Naive thymus-derived CD4-positive, alpha-beta T cell (primary cell): ENCODE measurements at regions not wholly inside any gene's neighbourhood (a gene's known extent, or its start where the extent isn't known, plus 50 kb on each side); places are given as distances from the start of the nearest gene placed in this dataset.

Experiments used
- ATAC-seq: fragments of 150-1000 bp; cut with Tn5 transposase; 2 replicates; pipeline ENCODE4 v1.10.0; 2021; ENCODE audit warnings: mild to moderate bottlenecking, moderate library complexity
- CTCF ChIA-PET: fragments of 350-600 bp; sonication (Branson Sonifier 250); formaldehyde crosslinking; loops from one replicate; lab custom pipeline; 2021; ENCODE audit warnings: antibody characterized with exemption; lab: Charles Lee
- POLR2A ChIA-PET: fragments of 350-600 bp; sonication (Branson Sonifier 250); formaldehyde crosslinking; loops from one replicate; lab custom pipeline; 2021; ENCODE audit warnings: antibody characterized with exemption, inconsistent platforms; lab: Charles Lee
- DNase-seq, 9 donors: peaks; one replicate each; pipeline versions ENCODE4 v3.0.0 to v3.0.0-alpha.2; 2020 to 2022; ENCODE audit warnings: mixed read lengths in 1 of 9
- H3K27ac ChIP-seq: one replicate; pipeline ENCODE4 v1.7.0; 2013; ENCODE audit warnings: mild to moderate bottlenecking, low read depth, low read length, moderate library complexity
- H3K27me3 ChIP-seq, 2 donors: one replicate each; pipeline ENCODE4 v1.7.0; 2013; ENCODE audit warnings: low read length in 2 of 2, mild to moderate bottlenecking in 2 of 2, moderate library complexity in 2 of 2; ENCODE audit not compliant: control insufficient read depth in 2 of 2, insufficient read depth in 2 of 2
- H3K36me3 ChIP-seq, 3 experiments: 1 replicate in 2 of 3; 2 replicates in 1 of 3; pipeline ENCODE4 v1.7.0; 2013; ENCODE audit warnings: low read length in 3 of 3, mild to moderate bottlenecking in 3 of 3, moderate library complexity in 1 of 3; ENCODE audit not compliant: insufficient read depth in 3 of 3, control insufficient read depth in 2 of 3
- H3K4me1 ChIP-seq, 2 donors: one replicate each; pipeline ENCODE4 v1.7.0; 2013; ENCODE audit warnings: low read length in 2 of 2, mild to moderate bottlenecking in 2 of 2, moderate library complexity in 1 of 2; ENCODE audit not compliant: control insufficient read depth in 2 of 2, insufficient read depth in 2 of 2
- H3K4me3 ChIP-seq: 2 replicates; pipeline ENCODE4 v1.7.0; 2013; ENCODE audit warnings: mild to moderate bottlenecking, low read length
- H3K9me3 ChIP-seq, 3 experiments: 1 replicate in 2 of 3; 2 replicates in 1 of 3; pipeline ENCODE4 v1.7.0; 2013; ENCODE audit warnings: low read length in 3 of 3; ENCODE audit not compliant: control insufficient read depth in 2 of 3
- H3K27ac Mint-ChIP-seq, 9 donors: one replicate each; pipeline ENCODE4 v1.8.0; 2020 to 2022; ENCODE audit warnings: mixed read lengths in 9 of 9, mild to moderate bottlenecking in 8 of 9, moderate library complexity in 5 of 9, inconsistent platforms in 2 of 9
- H3K27me3 Mint-ChIP-seq, 5 donors: one replicate each; pipeline ENCODE4 v1.8.0; 2021 to 2022; ENCODE audit warnings: mixed read lengths in 5 of 5, mild to moderate bottlenecking in 1 of 5
- H3K36me3 Mint-ChIP-seq, 5 donors: one replicate each; pipeline ENCODE4 v1.8.0; 2020 to 2022; ENCODE audit warnings: mixed read lengths in 5 of 5, mild to moderate bottlenecking in 3 of 5, inconsistent platforms in 1 of 5
- H3K4me1 Mint-ChIP-seq, 7 donors: one replicate each; pipeline ENCODE4 v1.8.0; 2020 to 2022; ENCODE audit warnings: mixed read lengths in 7 of 7, mild to moderate bottlenecking in 3 of 7, inconsistent platforms in 1 of 7
- H3K4me3 Mint-ChIP-seq, 10 donors: one replicate each; pipeline ENCODE4 v1.8.0; 2020 to 2022; ENCODE audit warnings: mild to moderate bottlenecking in 10 of 10, mixed read lengths in 10 of 10, moderate library complexity in 6 of 10, inconsistent platforms in 2 of 10
- H3K9me3 Mint-ChIP-seq, 11 donors: one replicate each; pipeline ENCODE4 v1.8.0; 2020 to 2022; ENCODE audit warnings: mixed read lengths in 11 of 11, mild to moderate bottlenecking in 4 of 11, inconsistent platforms in 1 of 11, moderate library complexity in 1 of 11
- intact Hi-C, 2 donors: fragments of 100-400 bp; cut with micrococcal nuclease; formaldehyde crosslinking; loops; one replicate each; pipeline ENCODE4 v1.15.1; 2023

- H3K36me3 ChIP-seq = no peaks in the 10 kb centered on the region
- Mint-ChIP-seq H3K27ac (no peak overlapping the region), H3K4me1 (no peaks in the 10 kb centered on the region), H3K27me3 (no peaks in the 10 kb centered on the region), H3K4me3 (no peak overlapping the region), H3K9me3 (peaks cover 3 to 22% (median 12%) of the 10 kb centered on the region in 11 donors), H3K36me3 (no peaks in the 10 kb centered on the region)
- H3K4me1 ChIP-seq = no peaks in the 10 kb centered on the region
- H3K9me3 ChIP-seq = no peaks in the 10 kb centered on the region
- ChIA-PET CTCF (interaction anchor here (0.7 kb wide), 1 partner anchor 102 kb away, joined by 4 read pairs; no protein-coding TSS in a partner anchor), POLR2A (no interaction called here)
- H3K27me3 ChIP-seq = no peaks in the 10 kb centered on the region
- H3K27ac ChIP-seq = no peak overlapping the region
- DNase-seq (no peak), ATAC-seq (no peak)
- H3K4me3 ChIP-seq = no peak overlapping the region
- intact Hi-C loops = no loop called here
These were observed 431.7 kb upstream of the CTNND2 start for GRCh38 chr5:12335938-12336337.

- H3K27ac Mint-ChIP-seq = no peak overlapping the region
- no peak overlapping the region for H3K27ac ChIP-seq
- H3K27me3 ChIP-seq = no peaks in the 10 kb centered on the region
- no peaks in the 10 kb centered on the region for H3K36me3 Mint-ChIP-seq
- ATAC-seq (no peak), DNase-seq (no peak)
- POLR2A ChIA-PET = no interaction called here
- H3K4me3 Mint-ChIP-seq = no peak overlapping the region
- H3K4me3 ChIP-seq = no peak overlapping the region
- peaks cover 3 to 22% (median 12%) of the 10 kb centered on the region in 11 donors for H3K9me3 Mint-ChIP-seq
- no peaks in the 10 kb centered on the region for H3K27me3 Mint-ChIP-seq
- no peaks in the 10 kb centered on the region for H3K4me1 Mint-ChIP-seq
- CTCF ChIA-PET = no interaction called here
- H3K36me3 ChIP-seq = no peaks in the 10 kb centered on the region
- H3K4me1 ChIP-seq = no peaks in the 10 kb centered on the region
- H3K9me3 ChIP-seq = no peaks in the 10 kb centered on the region
- intact Hi-C loops = no loop called here
These were observed 428.2 kb upstream of the CTNND2 start for GRCh38 chr5:12332480-12332879.

- ATAC-seq = no peak
- POLR2A ChIA-PET = no interaction called here
- H3K36me3 ChIP-seq = no peaks in the 10 kb centered on the region
- no peaks in the 10 kb centered on the region for H3K27me3 ChIP-seq
- intact Hi-C loops = no loop called here
- no peak overlapping the region for H3K27ac ChIP-seq
- CTCF ChIA-PET = no interaction called here
- H3K4me1 ChIP-seq = no peaks in the 10 kb centered on the region
- DNase-seq = no peak
- H3K36me3 Mint-ChIP-seq = no peaks in the 10 kb centered on the region
- no peaks in the 10 kb centered on the region for H3K27me3 Mint-ChIP-seq
- H3K4me1 Mint-ChIP-seq = no peaks in the 10 kb centered on the region
- H3K4me3 ChIP-seq = no peak overlapping the region
- H3K9me3 Mint-ChIP-seq = peaks cover 3 to 23% (median 16%) of the 10 kb centered on the region in 11 donors
- no peaks in the 10 kb centered on the region for H3K9me3 ChIP-seq
- no peak overlapping the region for H3K4me3 Mint-ChIP-seq
- H3K27ac Mint-ChIP-seq = no peak overlapping the region
These were observed 426.8 kb upstream of the CTNND2 start for GRCh38 chr5:12330993-12331588.

- intact Hi-C loops = no loop called here
- ChIA-PET POLR2A (no interaction called here), CTCF (no interaction called here)
- no peaks in the 10 kb centered on the region for H3K4me1 Mint-ChIP-seq
- DNase-seq = no peak
- no peak for ATAC-seq
- H3K27ac Mint-ChIP-seq = no peak overlapping the region
- no peak overlapping the region for H3K4me3 ChIP-seq
- no peaks in the 10 kb centered on the region for H3K36me3 ChIP-seq
- H3K9me3 ChIP-seq = no peaks in the 10 kb centered on the region
- no peaks in the 10 kb centered on the region for H3K4me1 ChIP-seq
- no peaks in the 10 kb centered on the region for H3K36me3 Mint-ChIP-seq
- no peaks in the 10 kb centered on the region for H3K27me3 Mint-ChIP-seq
- no peak overlapping the region for H3K4me3 Mint-ChIP-seq
- H3K27me3 ChIP-seq = no peaks in the 10 kb centered on the region
- peaks cover 3 to 23% (median 15%) of the 10 kb centered on the region in 11 donors for H3K9me3 Mint-ChIP-seq
- no peak overlapping the region for H3K27ac ChIP-seq
These were observed 426.1 kb upstream of the CTNND2 start for GRCh38 chr5:12330381-12330780.

GRCh38 chr5:12323637-12324229 lies 419.5 kb upstream of the CTNND2 start:
- Mint-ChIP-seq H3K4me3 (no peak overlapping the region), H3K27me3 (no peaks in the 10 kb centered on the region), H3K4me1 (no peaks in the 10 kb centered on the region), H3K36me3 (no peaks in the 10 kb centered on the region), H3K9me3 (peaks cover 0 to 23% (median 10%) of the 10 kb centered on the region in 11 donors), H3K27ac (no peak overlapping the region)
- DNase-seq (no peak), ATAC-seq (no peak)
- CTCF ChIA-PET = no interaction called here
- POLR2A ChIA-PET = no interaction called here
- intact Hi-C loops = no loop called here
- H3K27me3 ChIP-seq = no peaks in the 10 kb centered on the region
- H3K36me3 ChIP-seq = no peaks in the 10 kb centered on the region
- no peaks in the 10 kb centered on the region for H3K4me1 ChIP-seq
- H3K9me3 ChIP-seq = no peaks in the 10 kb centered on the region
- no peak overlapping the region for H3K27ac ChIP-seq
- H3K4me3 ChIP-seq = no peak overlapping the region

- H3K36me3 Mint-ChIP-seq = no peaks in the 10 kb centered on the region
- ATAC-seq = no peak
- H3K27me3 ChIP-seq = no peaks in the 10 kb centered on the region
- H3K4me1 ChIP-seq = no peaks in the 10 kb centered on the region
- no peak overlapping the region for H3K27ac ChIP-seq
- H3K9me3 Mint-ChIP-seq = peaks cover 0 to 22% (median 6%) of the 10 kb centered on the region in 11 donors
- ChIA-PET POLR2A (no interaction called here), CTCF (interaction anchor here (0.7 kb wide), 1 partner anchor 529 kb away, joined by 4 read pairs; no protein-coding TSS in a partner anchor)
- H3K4me3 Mint-ChIP-seq = no peak overlapping the region
- H3K9me3 ChIP-seq = no peaks in the 10 kb centered on the region
- H3K36me3 ChIP-seq = no peaks in the 10 kb centered on the region
- H3K27ac Mint-ChIP-seq = no peak overlapping the region
- H3K4me3 ChIP-seq = no peak overlapping the region
- H3K27me3 Mint-ChIP-seq = no peaks in the 10 kb centered on the region
- no peak for DNase-seq
- intact Hi-C loops = no loop called here
- no peaks in the 10 kb centered on the region for H3K4me1 Mint-ChIP-seq
These were observed 417.8 kb upstream of the CTNND2 start for GRCh38 chr5:12322042-12322441.

- no peak for DNase-seq
- no peaks in the 10 kb centered on the region for H3K27me3 ChIP-seq
- H3K4me3 ChIP-seq = no peak overlapping the region
- no peaks in the 10 kb centered on the region for H3K36me3 ChIP-seq
- CTCF ChIA-PET = interaction anchor here (0.5 kb wide), 1 partner anchor 65 kb away, joined by 3 read pairs; no protein-coding TSS in a partner anchor
- H3K36me3 Mint-ChIP-seq = no peaks in the 10 kb centered on the region
- H3K4me1 Mint-ChIP-seq = no peaks in the 10 kb centered on the region
- peaks cover 0 to 20% (median 5%) of the 10 kb centered on the region in 11 donors for H3K9me3 Mint-ChIP-seq
- intact Hi-C loops = no loop called here
- no peak overlapping the region for H3K27ac Mint-ChIP-seq
- POLR2A ChIA-PET = no interaction called here
- H3K4me1 ChIP-seq = no peaks in the 10 kb centered on the region
- H3K4me3 Mint-ChIP-seq = no peak overlapping the region
- ATAC-seq = no peak
- H3K9me3 ChIP-seq = no peaks in the 10 kb centered on the region
- H3K27me3 Mint-ChIP-seq = no peaks in the 10 kb centered on the region
- H3K27ac ChIP-seq = no peak overlapping the region
These were observed 416.1 kb upstream of the CTNND2 start for GRCh38 chr5:12320331-12320730.
